Small intestine (tissue), 7 donors: ENCODE measurements at regions not wholly inside any gene's neighbourhood (a gene's known extent, or its start where the extent isn't known, plus 50 kb on each side); places are given as distances from the start of the nearest gene placed in this dataset.
"Not testable (repeated sequence)": the region's sequence is repeated elsewhere in the genome, so short reads cannot be mapped to it uniquely, and the experiment has no call there.

ENCODE experiments used
- DNase-seq, 2 donors: peaks; one replicate each; pipeline versions ENCODE4 v3.0.0 to v3.0.0-alpha.2; 2013
- FAIRE-seq: peaks from 2 replicates; lab custom pipeline; 2012; peaks lifted over from hg19 to GRCh38; lab: Jason Lieb, UNC
- H3K27ac ChIP-seq, 3 donors: one replicate each; pipeline ENCODE4 v1.5.1; 2013; ENCODE audit warnings: low read length in 2 of 3, mild to moderate bottlenecking in 2 of 3, control low read depth in 1 of 3, inconsistent platforms in 1 of 3, low read depth in 1 of 3, moderate library complexity in 1 of 3
- H3K27me3 ChIP-seq, 3 donors: one replicate each; pipeline ENCODE4 v1.6.1; 2013; ENCODE audit warnings: low read length in 3 of 3, inconsistent platforms in 1 of 3; ENCODE audit not compliant: control insufficient read depth in 3 of 3, insufficient read depth in 3 of 3
- H3K36me3 ChIP-seq, 3 donors: one replicate each; pipeline ENCODE4 v1.6.1; 2013; ENCODE audit warnings: low read length in 3 of 3, inconsistent platforms in 1 of 3, low read depth in 1 of 3, mild to moderate bottlenecking in 1 of 3, moderate library complexity in 1 of 3; ENCODE audit not compliant: control insufficient read depth in 3 of 3, insufficient read depth in 2 of 3
- H3K4me1 ChIP-seq, 3 donors: one replicate each; pipeline ENCODE4 v1.6.1; 2013; ENCODE audit warnings: low read length in 2 of 3, inconsistent platforms in 1 of 3, low read depth in 1 of 3, mild to moderate bottlenecking in 1 of 3, moderate library complexity in 1 of 3; ENCODE audit not compliant: control insufficient read depth in 3 of 3, insufficient read depth in 2 of 3
- H3K4me3 ChIP-seq, 3 donors: one replicate each; pipeline ENCODE4 v1.5.1; 2013; ENCODE audit warnings: low read length in 3 of 3, control low read depth in 1 of 3, inconsistent platforms in 1 of 3, low read depth in 1 of 3, mild to moderate bottlenecking in 1 of 3, moderate library complexity in 1 of 3
- H3K9me3 ChIP-seq, 2 donors: one replicate each; pipeline ENCODE4 v1.6.1; 2013; ENCODE audit warnings: low read depth in 1 of 2, low read length in 1 of 2; ENCODE audit not compliant: control insufficient read depth in 2 of 2, insufficient read depth in 1 of 2
- WGBS, 3 donors: extraction: QIAGEN DNeasy Blood & Tissue Kit; methylation state at CpG; one replicate each; pipeline ENCODE4 v1.1.7; 2013; 5-methylcytosine and 5-hydroxymethylcytosine counted together
- donor health status: healthy with polysubstance abuse.
- donor health status: control.
- donor health status: control.
- donor health status: Bipolar disorder and iron deficiency.
- donor health status: healthy.

DNA sequence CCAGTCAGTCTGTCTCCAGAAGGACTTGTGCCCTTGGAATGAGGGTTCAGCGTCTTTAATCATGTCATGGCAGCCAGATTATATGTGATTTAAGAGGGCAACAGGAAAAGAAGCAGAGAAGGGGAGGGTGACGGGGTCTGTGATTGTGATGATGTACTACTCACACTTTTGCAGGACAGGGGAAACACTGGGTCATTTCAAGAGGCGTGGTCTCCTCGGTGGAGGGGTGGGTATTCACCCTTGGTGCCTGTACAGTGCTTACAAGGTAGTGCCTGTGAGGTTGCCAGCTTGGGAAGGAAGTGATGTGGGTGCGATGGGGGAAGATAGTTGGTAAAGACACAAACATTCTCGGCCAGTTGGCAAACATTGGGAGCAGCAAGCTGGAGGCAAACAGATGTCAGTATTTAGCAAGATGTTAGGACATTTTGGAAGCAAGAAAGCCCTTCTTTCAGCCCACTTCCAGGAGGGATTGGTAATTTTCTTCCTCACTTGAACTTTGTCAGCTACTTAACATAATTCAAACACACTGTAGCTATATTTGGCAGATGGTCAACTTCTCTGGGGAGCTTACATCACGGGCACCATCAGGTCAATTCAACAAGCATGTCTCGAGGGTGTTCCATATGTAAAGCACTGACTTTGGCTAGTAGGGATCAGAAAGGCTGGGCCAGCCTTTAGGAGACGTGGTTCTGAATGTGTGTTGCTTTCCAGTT lies 71.4 kb upstream of the ROPN1 start:
- FAIRE-seq (no peak), DNase-seq (peak in 1 of 2 donors; percentile 13)
- Histone ChIP-seq H3K4me1 (no peaks in the 10 kb centered on the region), H3K4me3 (no peak overlapping the region), H3K27ac (no peak overlapping the region), H3K36me3 (no peaks in the 10 kb centered on the region), H3K9me3 (peaks cover 0 to 1% of the 10 kb centered on the region in 2 donors), H3K27me3 (peaks cover 0 to 3% (median 2%) of the 10 kb centered on the region in 3 donors)
- 39 to 59% (median 44%) methylated on average over 9 of the region's 9 CpGs for WGBS, 3 donors

DNA sequence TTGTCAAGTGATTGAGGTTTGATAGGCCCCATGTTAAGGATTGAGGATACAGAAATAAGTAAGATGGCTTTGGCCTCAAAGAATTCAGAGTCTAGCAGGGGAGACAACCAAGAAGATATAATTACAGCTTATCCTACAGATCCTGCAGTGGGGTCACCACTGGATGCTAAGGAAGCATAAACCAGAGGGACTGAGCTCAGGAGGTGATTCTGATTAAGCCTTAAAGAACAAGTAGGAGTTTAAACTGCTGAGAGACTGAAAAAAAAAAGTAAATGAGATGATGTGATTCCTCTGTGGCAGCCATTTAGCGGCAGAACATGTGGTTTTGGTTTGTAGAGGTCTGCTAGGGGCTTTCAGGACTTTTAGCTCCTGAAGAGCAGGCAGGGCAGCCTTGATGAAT lies 72.1 kb upstream of the ROPN1 start:
- FAIRE-seq (no peak), DNase-seq (no peak)
- 86 to 93% (median 88%) methylated on average over 1 of the region's 1 CpG for WGBS, 3 donors
- Histone ChIP-seq H3K4me3 (no peak overlapping the region), H3K4me1 (no peaks in the 10 kb centered on the region), H3K36me3 (no peaks in the 10 kb centered on the region), H3K27ac (no peak overlapping the region), H3K27me3 (peaks cover 0 to 3% (median 2%) of the 10 kb centered on the region in 3 donors), H3K9me3 (no peaks in the 10 kb centered on the region)

DNA sequence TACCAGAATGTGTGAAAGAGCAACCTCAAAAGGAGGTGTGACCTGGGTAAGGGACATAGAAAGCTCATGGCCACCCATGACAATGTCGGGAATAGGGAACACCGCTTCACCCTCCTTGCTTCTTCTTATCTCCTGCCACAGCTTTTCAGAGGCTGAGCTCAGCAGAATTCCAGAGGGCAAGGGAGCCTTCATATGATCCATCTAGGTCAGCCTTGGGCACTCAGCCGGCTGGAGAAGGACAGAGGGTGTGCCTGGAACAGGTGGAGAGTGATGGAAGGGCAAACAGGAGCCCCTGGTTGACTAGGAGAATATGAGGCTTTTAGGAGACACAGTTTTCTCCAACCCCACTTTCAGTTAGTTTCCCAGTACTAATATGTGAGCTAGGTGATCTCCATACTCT lies 74.6 kb upstream of the ROPN1 start:
- H3K27ac ChIP-seq, DNase-seq, H3K4me3 ChIP-seq, FAIRE-seq, H3K9me3 ChIP-seq, H3K27me3 ChIP-seq, H3K36me3 ChIP-seq, H3K4me1 ChIP-seq: not testable (repeated sequence)
- WGBS, 3 donors: 78 to 91% (median 79%) methylated on average over 3 of the region's 3 CpGs

DNA sequence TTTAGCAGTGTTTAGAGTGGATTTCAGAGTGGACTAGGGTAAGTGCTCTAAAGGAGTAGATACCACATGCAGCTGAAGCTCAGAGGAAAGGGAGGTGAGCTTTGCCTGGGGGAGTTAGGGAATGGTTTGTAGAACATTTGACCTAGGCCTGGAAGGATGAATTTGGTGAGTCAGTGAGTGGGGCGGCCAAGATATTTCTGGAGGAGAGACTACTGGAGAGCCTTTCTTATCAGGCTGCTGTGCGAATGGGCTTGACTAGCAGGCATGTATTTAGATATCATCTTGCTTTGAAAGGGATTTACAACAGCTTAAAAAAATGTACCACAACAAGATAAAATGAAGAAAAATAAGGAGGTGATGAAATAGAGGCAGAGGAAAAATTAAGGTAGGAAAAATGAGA lies 77.8 kb upstream of the ROPN1 start:
- H3K27ac ChIP-seq, H3K9me3 ChIP-seq, H3K27me3 ChIP-seq, H3K36me3 ChIP-seq, H3K4me3 ChIP-seq, FAIRE-seq, H3K4me1 ChIP-seq, DNase-seq: not testable (repeated sequence)
- 82 to 92% (median 91%) methylated on average over 2 of the region's 2 CpGs for WGBS, 3 donors

DNA sequence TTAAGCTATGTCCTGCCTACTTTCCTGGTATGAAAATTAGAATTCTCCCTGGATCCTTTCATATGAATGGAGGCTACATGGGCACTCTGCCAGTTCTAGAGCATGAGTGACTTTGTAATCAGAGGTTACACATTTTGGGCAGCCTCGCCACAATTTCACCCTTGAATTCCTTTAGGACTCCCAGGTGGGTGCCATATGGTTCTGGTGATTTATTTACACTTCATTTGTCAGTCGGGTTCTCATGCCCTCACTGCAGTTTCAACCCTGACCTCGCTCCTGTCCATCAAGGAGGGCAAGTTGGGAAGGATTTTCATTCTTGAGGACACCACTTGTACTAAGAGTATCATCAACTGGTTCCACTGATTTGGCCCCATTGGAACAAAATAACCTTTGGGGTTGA lies 83.2 kb upstream of the ROPN1 start:
- not testable (repeated sequence) for H3K27ac ChIP-seq, H3K27me3 ChIP-seq, H3K4me3 ChIP-seq, H3K9me3 ChIP-seq, H3K4me1 ChIP-seq, DNase-seq, H3K36me3 ChIP-seq, FAIRE-seq
- WGBS, 3 donors: 70 to 78% (median 73%) methylated on average over 3 of the region's 3 CpGs

DNA sequence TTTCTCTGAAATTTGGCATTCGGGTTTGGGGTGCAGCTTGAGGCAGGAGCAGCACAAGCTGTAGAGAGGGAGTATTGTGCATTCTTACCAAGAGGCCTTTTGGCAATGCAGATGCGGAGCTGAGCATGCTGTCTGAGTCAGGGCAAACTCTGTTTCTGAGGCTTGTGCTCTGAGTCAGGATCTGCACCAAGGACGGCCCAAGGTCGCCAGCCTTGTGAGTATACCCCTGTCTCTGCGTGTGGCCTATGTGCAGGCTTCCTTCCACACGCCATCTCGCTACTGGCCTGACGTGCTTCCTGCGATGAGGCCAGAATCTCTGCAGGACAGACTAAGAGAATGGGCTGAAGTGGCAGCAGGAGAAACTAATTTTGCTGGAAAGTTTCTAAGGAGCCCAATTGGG lies 83.8 kb upstream of the ROPN1 start:
- 92 to 96% (median 93%) methylated on average over 9 of the region's 9 CpGs for WGBS, 3 donors
- no peaks in the 10 kb centered on the region for H3K36me3 ChIP-seq

DNA sequence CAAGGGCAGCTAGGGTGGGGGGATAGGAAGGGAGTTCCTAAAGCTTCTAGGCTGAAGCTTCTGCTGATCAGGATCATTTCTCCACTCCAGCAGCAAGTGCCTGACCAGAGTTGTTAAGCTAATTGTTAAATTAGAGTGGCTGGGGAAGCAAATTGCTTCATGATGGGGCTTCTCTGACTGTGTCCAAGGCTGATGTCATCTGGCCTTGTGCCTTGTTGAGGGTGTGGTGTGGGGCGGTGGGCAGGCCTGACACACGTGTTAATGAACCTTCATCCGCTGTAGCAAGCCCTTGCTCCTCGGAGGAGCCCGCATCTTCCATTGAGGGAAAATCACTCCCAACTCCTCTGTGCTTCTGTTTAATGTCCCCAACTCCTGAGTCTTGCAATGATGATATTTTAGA lies 84.3 kb upstream of the ROPN1 start:
- no peak overlapping the region for H3K27ac ChIP-seq
- no peaks in the 10 kb centered on the region for H3K9me3 ChIP-seq
- 83 to 86% (median 83%) methylated on average over 5 of the region's 5 CpGs for WGBS, 3 donors
- H3K36me3 ChIP-seq: no peaks in the 10 kb centered on the region
- no peaks in the 10 kb centered on the region for H3K27me3 ChIP-seq
- DNase-seq: no peak
- FAIRE-seq: no peak
- no peaks in the 10 kb centered on the region for H3K4me1 ChIP-seq
- H3K4me3 ChIP-seq: no peak overlapping the region

More for the DNA sequence above, 83.8 kb upstream of the ROPN1 start:
- no peaks in the 10 kb centered on the region for H3K4me1 ChIP-seq
- H3K9me3 ChIP-seq: no peaks in the 10 kb centered on the region
- no peak for DNase-seq
- no peak overlapping the region for H3K4me3 ChIP-seq
- H3K27ac ChIP-seq: no peak overlapping the region
- no peak for FAIRE-seq
- no peaks in the 10 kb centered on the region for H3K27me3 ChIP-seq

DNA sequence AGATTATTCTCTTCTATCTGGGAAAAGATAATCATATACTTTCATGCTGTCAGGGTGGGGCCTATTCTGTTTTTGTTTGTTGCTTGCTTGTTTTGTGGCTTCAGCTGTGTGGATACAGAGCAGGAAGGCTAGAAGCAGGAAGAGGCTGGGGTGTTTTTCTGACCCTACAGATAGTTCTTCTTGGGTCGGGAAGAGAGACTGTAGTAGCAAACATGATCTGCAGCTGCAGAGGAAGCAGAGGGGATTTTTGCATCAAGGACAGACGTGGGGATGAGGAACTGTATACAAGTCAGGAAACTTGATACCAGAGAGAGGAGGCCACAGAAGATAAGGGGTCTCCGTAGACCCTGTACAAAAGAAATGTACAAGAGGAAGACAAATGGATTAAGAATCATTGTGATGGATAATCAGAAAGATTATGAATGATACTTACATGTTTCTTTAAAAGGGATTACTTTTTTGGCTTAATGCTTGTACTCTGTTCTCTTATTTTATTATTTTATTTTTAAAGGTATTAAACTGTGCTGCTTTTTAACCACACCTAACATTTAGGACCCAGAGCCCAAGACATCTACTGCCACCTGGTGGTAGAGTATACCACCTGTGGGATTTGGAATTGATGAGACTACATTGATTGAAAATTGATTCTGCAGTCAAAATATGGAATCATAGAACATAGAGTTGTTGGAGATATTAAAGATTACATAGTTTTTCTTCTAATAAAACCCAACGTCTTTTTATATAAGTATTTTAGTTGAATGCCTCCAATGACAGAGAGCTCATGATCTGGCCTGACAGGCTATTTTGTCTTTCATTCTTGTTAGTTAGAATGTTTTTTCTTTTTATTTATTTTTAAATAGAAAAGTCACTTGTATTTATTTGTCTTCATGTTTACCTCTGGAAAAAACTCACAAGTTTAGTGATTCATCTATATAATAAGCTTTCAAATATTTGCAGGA lies 87.3 kb upstream of the ROPN1 start:
- DNase-seq: peak; percentile 42 to 57
- Histone ChIP-seq H3K27ac (no peak overlapping the region), H3K36me3 (no peaks in the 10 kb centered on the region), H3K27me3 (no peaks in the 10 kb centered on the region), H3K9me3 (no peaks in the 10 kb centered on the region), H3K4me1 (no peaks in the 10 kb centered on the region), H3K4me3 (no peak overlapping the region)
- FAIRE-seq: no peak
- WGBS, 3 donors: 33 to 43% (median 34%) methylated on average over 4 of the region's 4 CpGs
